SHP77 (cell line): ENCODE measurements at regions not wholly inside any gene's neighbourhood (a gene's known extent, or its start where the extent isn't known, plus 50 kb on each side); places are given as distances from the start of the nearest gene placed in this dataset.
"Not testable (repeated sequence)": the region's sequence is repeated elsewhere in the genome, so short reads cannot be mapped to it uniquely, and the experiment has no call there.

Experiments used
- DNase-seq, 2 experiments: peaks; one replicate each; lab custom pipeline; 2025; lab: John Stamatoyannopoulos, UW

DNA sequence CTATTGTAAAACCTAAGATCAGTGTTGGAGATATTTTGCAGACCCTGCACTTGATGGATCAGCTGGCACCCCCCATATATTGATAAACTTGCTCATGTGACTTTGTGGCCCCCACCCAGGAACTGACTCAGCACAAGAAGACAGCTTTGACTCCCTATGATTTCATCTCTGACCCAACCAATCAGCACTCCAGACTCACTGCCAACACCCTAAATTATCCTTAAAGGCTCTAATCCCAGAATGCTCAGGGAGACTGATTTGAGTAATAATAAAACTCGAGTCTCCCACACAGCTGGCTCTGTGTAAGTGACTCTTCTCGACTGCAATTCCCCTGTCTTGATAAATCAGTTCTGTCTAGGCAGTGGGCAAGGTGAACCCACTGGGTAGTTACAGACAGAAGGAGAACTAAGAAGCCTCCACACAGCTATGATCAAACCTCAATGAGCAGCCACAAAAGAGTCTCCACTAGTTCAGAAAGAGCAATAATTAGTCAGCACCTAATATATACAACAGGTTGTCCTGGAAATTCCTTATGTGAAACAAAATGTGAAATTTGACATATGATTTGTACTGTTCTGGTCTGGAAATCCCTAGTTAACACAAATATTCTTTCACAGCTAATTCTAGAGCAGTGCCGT, 52.2 kb downstream of the ACTL7B start:
- DNase-seq = no peak

- no peak for DNase-seq
Measured at GRCh38 chr9:108802967-108803366, 52.8 kb downstream of the ACTL7B start.

GRCh38 chr9:108801949-108802348, 53.8 kb downstream of the ACTL7B start:
- no peak for DNase-seq

GRCh38 chr9:108800632-108801099, 55.1 kb downstream of the ACTL7B start:
- no peak for DNase-seq

DNA sequence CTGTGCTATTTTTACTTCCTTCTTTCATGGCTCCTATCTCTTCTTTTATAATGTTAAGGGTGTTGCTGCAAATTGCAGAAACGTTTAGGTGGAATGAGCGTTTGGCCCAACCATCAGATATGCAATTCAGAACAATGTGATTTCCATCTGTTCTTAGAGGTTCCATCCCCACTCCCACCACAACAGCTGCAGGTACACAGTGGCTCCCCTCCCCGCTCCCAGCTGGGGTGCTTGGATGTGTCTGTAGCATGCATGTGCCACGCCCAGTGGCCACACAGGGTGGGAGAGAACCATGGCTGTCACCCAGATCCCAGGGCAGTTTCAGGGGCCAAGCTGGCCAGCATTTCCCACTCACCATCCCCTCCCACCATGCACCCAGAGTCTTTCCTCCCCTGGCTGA, 62.2 kb downstream of the ACTL7B start:
- DNase-seq = no peak

GRCh38 chr9:108789742-108790141, 66.0 kb downstream of the ACTL7B start:
- DNase-seq = no peak

GRCh38 chr9:108787690-108788048, 68.1 kb downstream of the ACTL7B start:
- no peak for DNase-seq

DNA sequence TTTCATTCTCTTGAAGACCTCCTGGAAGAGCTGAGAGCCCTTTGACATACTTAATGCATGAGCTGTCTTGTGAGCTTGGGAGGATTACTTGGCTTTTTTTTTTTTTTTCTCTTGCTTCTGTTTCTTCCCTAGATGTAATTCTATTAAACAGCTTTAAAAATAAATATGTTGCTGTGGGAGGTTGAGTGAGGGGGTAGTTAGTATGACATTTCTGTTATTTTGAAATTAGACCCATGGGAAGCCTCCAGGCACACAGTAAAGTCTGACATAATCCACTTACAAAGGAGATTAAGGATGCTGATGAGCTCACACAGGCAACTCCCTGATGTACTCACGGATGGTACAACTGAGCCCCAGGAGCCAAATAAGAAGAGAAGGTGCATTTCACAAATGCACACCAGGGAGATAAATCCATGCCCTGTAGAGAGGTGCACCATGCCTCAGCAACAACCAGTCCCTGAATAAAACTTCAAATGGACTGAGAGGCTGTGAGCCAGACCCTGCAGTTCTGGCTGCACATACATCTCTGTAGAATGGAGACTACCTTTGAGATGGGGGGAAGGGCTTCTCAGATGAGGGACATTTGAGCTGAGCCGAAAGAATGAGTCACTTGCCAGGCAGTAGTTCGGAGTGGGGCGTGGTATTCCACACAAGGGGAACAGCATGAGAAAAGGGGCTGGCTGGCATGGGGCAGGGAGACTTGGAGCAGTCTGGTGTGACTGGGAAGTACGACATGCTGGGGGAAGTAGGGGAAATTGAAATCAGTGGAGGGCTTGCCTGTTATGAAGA, 68.7 kb downstream of the ACTL7B start:
- no peak for DNase-seq

DNA sequence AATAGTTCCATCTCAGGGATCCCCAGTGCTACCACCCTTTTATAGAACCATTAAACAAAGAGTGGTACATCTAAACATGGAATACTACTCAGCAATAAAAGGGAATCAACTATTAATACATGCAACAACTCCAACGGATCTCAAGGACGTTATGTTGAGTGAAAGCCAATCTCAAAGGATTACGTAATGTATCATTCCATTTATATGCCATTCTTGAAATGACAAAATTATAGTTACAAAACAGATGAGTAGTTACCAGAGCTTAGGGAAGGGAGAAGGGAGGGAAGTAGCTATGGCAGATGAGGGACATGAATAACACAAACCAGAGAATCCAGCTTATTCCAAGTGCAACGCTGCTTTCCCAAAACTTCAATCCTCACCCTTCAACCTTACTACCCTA, 69.5 kb downstream of the ACTL7B start:
- no peak for DNase-seq

GRCh38 chr9:108784998-108785397, 70.8 kb downstream of the ACTL7B start:
- DNase-seq = no peak

GRCh38 chr9:108783731-108784495, 71.9 kb downstream of the ACTL7B start:
- no peak for DNase-seq

GRCh38 chr9:108783326-108783725, 72.5 kb downstream of the ACTL7B start:
- DNase-seq = no peak

GRCh38 chr9:108780942-108781734, 74.6 kb downstream of the ACTL7B start:
- no peak for DNase-seq

DNA sequence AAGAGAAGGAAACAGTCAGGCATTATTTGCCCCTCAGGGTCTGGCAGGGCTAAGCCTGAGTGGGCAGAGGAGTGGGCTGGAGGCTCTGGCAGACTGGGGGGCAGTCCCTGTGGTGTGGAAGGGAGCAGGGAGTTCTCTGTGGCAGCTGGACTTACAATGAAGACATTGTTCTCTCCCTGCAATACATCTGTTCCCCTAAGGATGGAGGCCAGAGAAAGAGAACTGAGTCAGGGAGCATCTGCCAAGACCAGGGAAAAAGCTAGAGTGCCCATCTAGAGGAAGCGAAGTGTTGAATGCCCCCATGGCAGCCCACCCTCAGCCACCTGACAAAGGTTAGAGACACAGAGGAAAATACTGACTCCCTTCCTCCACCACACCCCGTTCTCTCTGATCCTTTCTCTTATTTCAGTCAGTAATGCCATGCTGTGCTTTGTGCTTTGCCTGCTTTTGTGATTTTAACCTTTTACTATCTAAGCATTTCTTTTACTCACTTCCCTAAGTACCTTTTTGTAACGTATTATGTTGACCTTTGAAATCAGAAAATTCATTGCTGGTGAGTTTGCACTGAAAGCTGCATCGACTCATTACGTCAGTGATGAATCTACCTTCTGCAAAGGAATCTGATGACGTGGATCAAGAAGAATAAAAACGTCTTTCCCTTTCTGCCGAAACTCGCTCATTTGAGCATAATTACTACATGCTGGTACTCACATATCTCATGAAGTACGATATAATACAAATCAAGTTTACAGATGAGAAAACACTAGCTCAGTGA, 76.0 kb downstream of the ACTL7B start:
- no peak for DNase-seq

GRCh38 chr9:108776920-108777639, 78.7 kb downstream of the ACTL7B start:
- DNase-seq = no peak

- no peak for DNase-seq
Measured at GRCh38 chr9:108775901-108776306, 79.9 kb downstream of the ACTL7B start.

- DNase-seq = not testable (repeated sequence)
Measured at GRCh38 chr9:108774088-108774487, 81.7 kb downstream of the ACTL7B start.

- DNase-seq = no peak
Measured at GRCh38 chr9:108772301-108772894, 83.4 kb downstream of the ACTL7B start.

GRCh38 chr9:108768744-108769143, 87.0 kb downstream of the ACTL7B start:
- DNase-seq = no peak

DNA sequence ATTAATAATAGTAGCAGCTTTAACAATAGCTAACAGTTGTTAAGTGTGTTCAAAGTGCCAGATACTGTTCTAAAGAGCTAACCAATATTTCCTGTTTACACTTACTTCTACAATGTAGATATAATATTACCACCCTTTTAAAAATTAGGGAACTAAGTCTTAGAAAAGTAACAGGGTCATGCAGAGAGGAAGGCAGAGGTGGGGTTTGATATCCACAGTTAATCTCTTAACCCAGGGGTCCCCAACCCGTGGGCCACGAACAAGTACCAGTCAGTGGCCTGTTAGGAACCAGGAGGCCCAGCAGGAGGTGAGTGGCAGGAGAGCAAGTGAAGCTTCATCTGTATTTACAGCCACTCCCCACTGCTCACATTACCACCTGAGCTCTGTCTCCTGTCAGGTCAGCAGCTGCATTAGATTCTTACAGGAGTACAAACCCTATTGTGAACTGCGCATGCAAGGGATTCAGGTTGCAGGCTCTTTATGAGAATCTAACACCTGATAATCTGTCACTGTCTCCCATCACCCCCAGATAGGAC, 89.1 kb downstream of the ACTL7B start:
- DNase-seq = no peak
